ENCODE measurements at regions not wholly inside any gene's neighbourhood (a gene's known extent, or its start where the extent isn't known, plus 50 kb on each side); places are given as distances from the start of the nearest gene placed in this dataset.

- no peak for TF ChIP-seq POLR2A (IDR thresholded peaks at IDR 0.05)
- no peak for TF ChIP-seq CTCF (IDR thresholded peaks at IDR 0.05)
- no peak for TF ChIP-seq EP300 (IDR thresholded peaks at IDR 0.05)
Measured at GRCh38 chr7:11959121-11959520, 127.1 kb upstream of the THSD7A start.

Data from ovary (tissue), 3 donors.